Panc1 (cell line): ENCODE measurements at regions not wholly inside any gene's neighbourhood (a gene's known extent, or its start where the extent isn't known, plus 50 kb on each side); places are given as distances from the start of the nearest gene placed in this dataset.

ENCODE experiments used
- ATAC-seq: fragments of 200-7000 bp; cut with Tn5 transposase; 2 replicates; pipeline ENCODE4 v1.9.1; 2020; ENCODE audit warnings: mild to moderate bottlenecking, moderate library complexity
- BruUV-seq: library from RNA; stranded (reverse); fragments of 400-500 nt; replicated peaks from 2 replicates; lab custom pipeline; 2021; lab: Mats Ljungman, UMichigan
- CTCF ChIA-PET: fragments of 300-600 bp; sonication (Branson Sonifier 250); formaldehyde crosslinking; loops from one replicate; lab custom pipeline; 2022; ENCODE audit warnings: antibody characterized with exemption; lab: Charles Lee
- POLR2A ChIA-PET: fragments of 300-600 bp; sonication (Branson Sonifier 250); formaldehyde crosslinking; loops from one replicate; lab custom pipeline; 2022; ENCODE audit warnings: antibody characterized with exemption; lab: Charles Lee
- DNase-seq: peaks from one replicate; pipeline ENCODE4 v3.0.0-alpha.2; 2010; ENCODE audit warnings: low read depth, low spot score
- H3K27ac ChIP-seq: 2 replicates; pipeline ENCODE4 v1.5.1; 2011; ENCODE audit warnings: mild to moderate bottlenecking, low read length, inconsistent platforms
- H3K27me3 ChIP-seq: fragments of 200-500 bp; sonication (Bioruptor generic); 2 replicates; pipeline ENCODE4 v1.6.0; 2014; ENCODE audit warnings: low read length, inconsistent platforms; ENCODE audit not compliant: control insufficient read depth, insufficient read depth
- H3K36me3 ChIP-seq: fragments of 200-500 bp; sonication (Bioruptor generic); 2 replicates; pipeline ENCODE4 v1.5.1; 2014; ENCODE audit warnings: inconsistent platforms, mild to moderate bottlenecking, low read length, moderate library complexity; ENCODE audit not compliant: control insufficient read depth, insufficient read depth
- H3K4me1 ChIP-seq: 2 replicates; pipeline ENCODE4 v1.5.1; 2011; ENCODE audit warnings: inconsistent platforms, mild to moderate bottlenecking, low read length, moderate library complexity; ENCODE audit not compliant: control insufficient read depth, insufficient read depth
- H3K4me3 ChIP-seq, 2 experiments: 2 replicates each; pipeline ENCODE4 v1.5.1; 2011 to 2012; ENCODE audit warnings: low read depth in 2 of 2, low read length in 2 of 2, mild to moderate bottlenecking in 2 of 2, inconsistent platforms in 1 of 2, moderate library complexity in 1 of 2
- H3K9me3 ChIP-seq: fragments of 200-500 bp; sonication (Bioruptor generic); 2 replicates; pipeline ENCODE4 v1.5.1; 2014; ENCODE audit warnings: low read depth, mild to moderate bottlenecking, inconsistent platforms, low read length, moderate library complexity; ENCODE audit not compliant: control insufficient read depth, insufficient read depth
- CTCF ChIP-seq: fragments of 450-650 bp; IDR thresholded peaks from 2 replicates; pipeline ENCODE4 v1.5.1; 2017; ENCODE audit warnings: mild to moderate bottlenecking
- POLR2AphosphoS5 ChIP-seq: IDR thresholded peaks from 2 replicates; pipeline ENCODE4 v1.6.1; 2012; ENCODE audit warnings: mild to moderate bottlenecking, low read depth, low read length, moderate library complexity
- REST ChIP-seq, 2 experiments: IDR thresholded peaks; 2 replicates each; pipeline ENCODE4 v1.6.1; 2011 to 2012; ENCODE audit warnings: low read depth in 2 of 2, control low read depth in 1 of 2, low read length in 1 of 2, mild to moderate bottlenecking in 1 of 2, moderate library complexity in 1 of 2; ENCODE audit not compliant: insufficient read depth in 1 of 2
- SIN3A ChIP-seq: IDR thresholded peaks from 2 replicates; pipeline ENCODE4 v1.6.1; 2012; ENCODE audit warnings: low read depth, mild to moderate bottlenecking, low read length, moderate library complexity, borderline replicate concordance; ENCODE audit not compliant: insufficient read depth
- TCF7L2 ChIP-seq: IDR thresholded peaks from 2 replicates; pipeline ENCODE4 v1.6.1; 2011; ENCODE audit warnings: mild to moderate bottlenecking, low read depth, low read length, inconsistent platforms
- in situ Hi-C: cut with HindIII; loops from 2 replicates; pipeline ENCODE4 v1.10.0; 2016; ENCODE audit warnings: low sequenced_read_pairs, low pct_unique_long_range_greater_than_20kb
- intact Hi-C: fragments of 100-400 bp; cut with micrococcal nuclease; formaldehyde crosslinking; loops from one replicate; pipeline ENCODE4 v1.10.0; 2022; ENCODE audit not compliant: unreplicated experiment

- Histone ChIP-seq H3K36me3 (no peaks in the 10 kb centered on the region), H3K27ac (no peak overlapping the region), H3K4me3 (no peak overlapping the region), H3K4me1 (no peaks in the 10 kb centered on the region), H3K27me3 (no peaks in the 10 kb centered on the region), H3K9me3 (no peaks in the 10 kb centered on the region)
- CTCF ChIA-PET: no interaction called here
- no TSS peak for BruUV-seq
- TF ChIP-seq SIN3A (no peak), REST (IDR thresholded peaks at IDR 0.05; ENCODE audit: insufficient read depth in 1 of 2, low read depth in 2 of 2, low read length in 1 of 2) (no peak), TCF7L2 (no peak), CTCF (no peak), POLR2AphosphoS5 (no peak)
- intact Hi-C loops: no loop called here
- POLR2A ChIA-PET: no interaction called here
- DNase-seq: no peak
- ATAC-seq: no peak
- in situ Hi-C loops: no loop called here
These were observed 112.3 kb upstream of the WWC1 start for GRCh38 chr5:168179192-168179593.

- Histone ChIP-seq H3K36me3 (no peaks in the 10 kb centered on the region), H3K9me3 (no peaks in the 10 kb centered on the region), H3K27me3 (no peaks in the 10 kb centered on the region), H3K27ac (no peak overlapping the region), H3K4me3 (no peak overlapping the region), H3K4me1 (no peaks in the 10 kb centered on the region)
- no TSS peak for BruUV-seq
- DNase-seq (no peak), ATAC-seq (no peak)
- TF ChIP-seq REST (IDR thresholded peaks at IDR 0.05; ENCODE audit: insufficient read depth in 1 of 2, low read depth in 2 of 2, low read length in 1 of 2): no peak
- no peak for TF ChIP-seq CTCF
- ChIA-PET CTCF (interaction anchor here (0.6 kb wide), 1 partner anchor 22 kb away, joined by 4 read pairs; no protein-coding TSS in a partner anchor), POLR2A (no interaction called here)
- intact Hi-C loops (no loop called here), in situ Hi-C loops (no loop called here)
These were observed 109.2 kb upstream of the WWC1 start for GRCh38 chr5:168182269-168182668.
